ENCODE measurements at regions not wholly inside any gene's neighbourhood (a gene's known extent, or its start where the extent isn't known, plus 50 kb on each side); places are given as distances from the start of the nearest gene placed in this dataset.

GRCh38 chr13:43988302-43988701 lies 108.6 kb downstream of the LACC1 start:
- no peak for DNase-seq (ENCODE audit: low read depth)
- ChIA-PET CTCF (interaction anchor here (0.6 kb wide), 1 partner anchor 33 kb away, joined by 3 read pairs; no protein-coding TSS in a partner anchor), POLR2A (no interaction called here)
- H3K36me3 ChIP-seq (ENCODE audit: control insufficient read depth, insufficient read depth, low read length) = no peaks in the 10 kb centered on the region
- no peak overlapping the region for H3K4me3 ChIP-seq (ENCODE audit: low read depth, low read length)
- no peak for TF ChIP-seq CTCF (IDR thresholded peaks at IDR 0.05; ENCODE audit: insufficient read depth, low read depth, low read length)
- peaks cover 5% of the 10 kb centered on the region for H3K27me3 ChIP-seq (ENCODE audit: control insufficient read depth, insufficient read depth, low read length)

- POLR2A ChIA-PET = no interaction called here
- Histone ChIP-seq H3K27me3 (ENCODE audit: control insufficient read depth, insufficient read depth, low read length) (peaks cover 3% of the 10 kb centered on the region), H3K36me3 (ENCODE audit: control insufficient read depth, insufficient read depth, low read length) (no peaks in the 10 kb centered on the region), H3K4me3 (ENCODE audit: low read depth, low read length) (no peak overlapping the region)
- no peak for TF ChIP-seq CTCF (IDR thresholded peaks at IDR 0.05; ENCODE audit: insufficient read depth, low read depth, low read length)
- CTCF ChIA-PET = no interaction called here
- DNase-seq (ENCODE audit: low read depth) = no peak
These were observed 110.3 kb downstream of the LACC1 start for GRCh38 chr13:43990021-43990420.

- H3K4me3 ChIP-seq (ENCODE audit: low read depth, low read length) = no peak overlapping the region
- H3K27me3 ChIP-seq (ENCODE audit: control insufficient read depth, insufficient read depth, low read length) = peaks cover 3% of the 10 kb centered on the region
- H3K36me3 ChIP-seq (ENCODE audit: control insufficient read depth, insufficient read depth, low read length) = no peaks in the 10 kb centered on the region
- ChIA-PET CTCF (no interaction called here), POLR2A (no interaction called here)
- TF ChIP-seq CTCF (IDR thresholded peaks at IDR 0.05; ENCODE audit: insufficient read depth, low read depth, low read length) = no peak
- DNase-seq (ENCODE audit: low read depth) = no peak
These were observed 111.1 kb downstream of the LACC1 start for GRCh38 chr13:43990829-43991228.

- no peak for TF ChIP-seq CTCF (IDR thresholded peaks at IDR 0.05; ENCODE audit: insufficient read depth, low read depth, low read length)
- no peak for DNase-seq (ENCODE audit: low read depth)
- Histone ChIP-seq H3K27me3 (ENCODE audit: control insufficient read depth, insufficient read depth, low read length) (peaks cover 2% of the 10 kb centered on the region), H3K36me3 (ENCODE audit: control insufficient read depth, insufficient read depth, low read length) (no peaks in the 10 kb centered on the region), H3K4me3 (ENCODE audit: low read depth, low read length) (no peak overlapping the region)
- CTCF ChIA-PET = no interaction called here
- POLR2A ChIA-PET = no interaction called here
These were observed 112.1 kb downstream of the LACC1 start for GRCh38 chr13:43991773-43992201.

- no peaks in the 10 kb centered on the region for H3K36me3 ChIP-seq (ENCODE audit: control insufficient read depth, insufficient read depth, low read length)
- POLR2A ChIA-PET = no interaction called here
- no peak for TF ChIP-seq CTCF (IDR thresholded peaks at IDR 0.05; ENCODE audit: insufficient read depth, low read depth, low read length)
- H3K27me3 ChIP-seq (ENCODE audit: control insufficient read depth, insufficient read depth, low read length) = peaks cover 3% of the 10 kb centered on the region
- CTCF ChIA-PET = no interaction called here
- DNase-seq (ENCODE audit: low read depth) = no peak
- H3K4me3 ChIP-seq (ENCODE audit: low read depth, low read length) = no peak overlapping the region
These were observed 112.5 kb downstream of the LACC1 start for GRCh38 chr13:43992211-43992610.

Data from BJ (cell line).